HepG2 (cell line): ENCODE measurements at regions not wholly inside any gene's neighbourhood (a gene's known extent, or its start where the extent isn't known, plus 50 kb on each side); places are given as distances from the start of the nearest gene placed in this dataset.
A peak's percentile ranks its signal among the peaks of the same experiment; 100 is the strongest.

Source experiments
- BRD4 ChIP-seq: sonication (generic); formaldehyde crosslinking; IDR thresholded peaks from 2 replicates; pipeline ENCODE4 v1.4.0; 2020; ENCODE audit warnings: missing genetic modification reagents
- CAMTA2 ChIP-seq: sonication (generic); formaldehyde crosslinking; IDR thresholded peaks from 2 replicates; pipeline ENCODE4 v1.4.0; 2020; ENCODE audit warnings: mild to moderate bottlenecking, missing genetic modification reagents, borderline replicate concordance
- CBX5 ChIP-seq: sonication (generic); formaldehyde crosslinking; IDR thresholded peaks from 2 replicates; pipeline ENCODE4 v1.4.0; 2020; ENCODE audit warnings: missing genetic modification reagents, borderline replicate concordance
- ETV6 ChIP-seq: sonication (generic); formaldehyde crosslinking; conservative IDR thresholded peaks from 2 replicates; pipeline ENCODE4 v1.4.0; 2020; ENCODE audit warnings: missing genetic modification reagents
- GATA4 ChIP-seq: sonication (generic); IDR thresholded peaks from 2 replicates; pipeline ENCODE4 v1.6.1; 2016; ENCODE audit warnings: antibody characterized with exemption, low read depth, borderline replicate concordance
- GPBP1L1 ChIP-seq: sonication (generic); formaldehyde crosslinking; IDR thresholded peaks from 2 replicates; pipeline ENCODE4 v1.5.0; 2020; ENCODE audit warnings: mild to moderate bottlenecking, missing genetic modification reagents
- HOMEZ ChIP-seq: IDR thresholded peaks from 2 replicates; pipeline ENCODE4 v1.6.1; 2016; ENCODE audit warnings: low read depth
- KDM6A ChIP-seq: IDR thresholded peaks from 2 replicates; pipeline ENCODE4 v1.6.1; 2016; ENCODE audit warnings: low read depth
- MED13 ChIP-seq: sonication (generic); formaldehyde crosslinking; IDR thresholded peaks from 2 replicates; pipeline ENCODE4 v1.5.0; 2020; ENCODE audit warnings: missing genetic modification reagents
- MEIS1 ChIP-seq: sonication (generic); formaldehyde crosslinking; IDR thresholded peaks from 2 replicates; pipeline ENCODE4 v1.9.0; 2021; ENCODE audit warnings: mild to moderate bottlenecking, missing genetic modification reagents, moderate library complexity, borderline replicate concordance
- MIER2 ChIP-seq: IDR thresholded peaks from 2 replicates; pipeline ENCODE4 v1.6.1; 2016; ENCODE audit warnings: missing biosample characterization, missing genetic modification reagents
- MLLT10 ChIP-seq: sonication (generic); formaldehyde crosslinking; IDR thresholded peaks from 2 replicates; pipeline ENCODE4 v1.4.0; 2020; ENCODE audit warnings: missing genetic modification reagents
- NCOA1 ChIP-seq: sonication (generic); formaldehyde crosslinking; IDR thresholded peaks from 2 replicates; pipeline ENCODE4 v1.9.0; 2021; ENCODE audit warnings: missing genetic modification reagents
- NCOA2 ChIP-seq: sonication (generic); formaldehyde crosslinking; IDR thresholded peaks from 2 replicates; pipeline ENCODE4 v1.8.0; 2022; ENCODE audit warnings: inconsistent platforms
- POLR2A ChIP-seq, 2 experiments: IDR thresholded peaks; 2 replicates each; pipeline ENCODE4 v1.6.1; 2011; ENCODE audit warnings: low read depth in 2 of 2, low read length in 2 of 2, mild to moderate bottlenecking in 1 of 2, moderate library complexity in 1 of 2; ENCODE audit not compliant: insufficient read depth in 1 of 2
- SNAPC5 ChIP-seq: sonication (generic); formaldehyde crosslinking; IDR thresholded peaks from 2 replicates; pipeline ENCODE4 v1.8.1; 2023; ENCODE audit warnings: mild to moderate bottlenecking, missing genetic modification reagents, borderline replicate concordance
- SUZ12 ChIP-seq: fragments of 150-350 bp; IDR thresholded peaks from 2 replicates; pipeline ENCODE4 v1.6.1; 2014; ENCODE audit warnings: low read depth, low read length
- ZBTB7A ChIP-seq: sonication (generic); formaldehyde crosslinking; IDR thresholded peaks from 2 replicates; pipeline ENCODE4 v1.8.0; 2022; ENCODE audit warnings: mild to moderate bottlenecking, missing genetic modification reagents
- ZFP1 ChIP-seq: IDR thresholded peaks from 2 replicates; pipeline ENCODE4 v1.6.1; 2016
- ZFP82 ChIP-seq: sonication (generic); formaldehyde crosslinking; IDR thresholded peaks from 2 replicates; pipeline ENCODE4 v1.5.1; 2020; ENCODE audit warnings: mild to moderate bottlenecking, missing genetic modification reagents, borderline replicate concordance
- ZFP91 ChIP-seq: sonication (generic); formaldehyde crosslinking; IDR thresholded peaks from 2 replicates; pipeline ENCODE4 v1.9.0; 2022; ENCODE audit warnings: missing genetic modification reagents, mild to moderate bottlenecking, borderline replicate concordance
- ZNF33A ChIP-seq: sonication (generic); formaldehyde crosslinking; IDR thresholded peaks from 2 replicates; pipeline ENCODE4 v1.5.1; 2020; ENCODE audit warnings: missing genetic modification reagents, mild to moderate bottlenecking, moderate library complexity, borderline replicate concordance
- ZNF724P ChIP-seq: sonication (generic); formaldehyde crosslinking; IDR thresholded peaks from 2 replicates; pipeline ENCODE4 v1.8.0; 2022; ENCODE audit warnings: missing genetic modification reagents, borderline replicate concordance
- ZNF737 ChIP-seq: sonication (generic); formaldehyde crosslinking; IDR thresholded peaks from 2 replicates; pipeline ENCODE4 v1.5.0; 2020; ENCODE audit warnings: missing genetic modification reagents, mild to moderate bottlenecking, borderline replicate concordance
- ZNF772 ChIP-seq: sonication (generic); formaldehyde crosslinking; IDR thresholded peaks from 2 replicates; pipeline ENCODE4 v1.5.0; 2020; ENCODE audit warnings: mild to moderate bottlenecking, missing genetic modification reagents
- ZNF788 ChIP-seq: sonication (generic); formaldehyde crosslinking; IDR thresholded peaks from 2 replicates; pipeline ENCODE4 v1.5.0; 2020; ENCODE audit warnings: mild to moderate bottlenecking, missing genetic modification reagents, borderline replicate concordance
- ZSCAN30 ChIP-seq: sonication (generic); formaldehyde crosslinking; IDR thresholded peaks from 2 replicates; pipeline ENCODE4 v1.5.0; 2020; ENCODE audit warnings: mild to moderate bottlenecking, missing genetic modification reagents

DNA sequence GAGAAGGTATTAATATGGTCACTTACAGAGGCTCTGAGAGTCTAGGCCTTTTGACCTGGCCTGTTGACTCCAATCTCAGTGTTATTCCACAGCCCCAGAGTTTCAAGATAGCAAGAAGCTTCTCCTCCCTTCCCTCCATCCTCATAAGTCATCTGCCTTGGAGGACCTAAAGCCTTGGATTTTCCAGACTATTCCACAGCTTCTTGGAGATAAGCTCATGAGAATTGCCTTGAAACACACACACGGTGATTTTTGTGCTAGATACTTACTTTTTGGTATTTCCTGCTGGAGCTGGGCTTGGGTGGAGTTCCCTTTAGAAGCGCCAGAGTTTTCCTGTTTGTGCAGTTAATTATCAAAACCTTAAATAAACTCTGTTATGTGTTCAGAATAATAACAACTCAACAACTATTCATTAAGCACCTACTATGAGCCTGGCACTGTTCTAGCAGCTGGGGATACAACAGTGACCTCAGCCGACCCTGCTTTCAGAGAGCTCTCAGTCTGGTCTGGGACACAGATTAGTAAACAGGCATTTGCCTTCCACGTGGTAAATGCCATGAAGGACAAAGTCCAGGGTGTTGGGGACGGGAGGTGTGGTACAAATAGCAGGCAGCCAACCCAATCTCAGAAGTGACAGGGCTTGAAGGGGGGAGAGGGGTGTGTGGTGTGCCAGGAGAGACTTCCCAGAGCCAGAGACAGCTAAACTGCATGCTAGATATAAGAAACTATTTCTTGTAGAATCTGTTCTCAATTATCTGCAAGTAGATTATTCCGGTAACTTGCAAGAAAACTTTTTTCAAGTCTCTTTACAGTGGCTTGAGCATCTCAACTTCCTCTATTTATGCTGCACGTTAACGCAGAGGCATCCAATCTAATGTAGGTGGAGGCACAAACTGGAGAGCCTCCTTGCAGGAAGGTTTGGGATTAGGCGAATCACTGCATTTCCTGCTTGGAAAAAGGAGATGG lies 55.9 kb upstream of the KLF9 start (continued):
- TF ChIP-seq NCOA2 (CRISPR knock-in tag), result peak; percentile 94
- no peak for TF ChIP-seq ZFP82
- no peak for TF ChIP-seq ZSCAN30
- 0 out of 2 replicates have a peak, but pooled peaks have one; percentile 60 for TF ChIP-seq ZNF772 (CRISPR knock-in tag)
- TF ChIP-seq CAMTA2, result no peak
- no peak for TF ChIP-seq ZBTB7A (CRISPR knock-in tag)
- no peak for TF ChIP-seq SUZ12
- peak; percentile 82; the same call in 1 of the 2 replicates for TF ChIP-seq CBX5 (CRISPR knock-in tag)
- no peak for TF ChIP-seq GATA4
- TF ChIP-seq MED13 (CRISPR knock-in tag), result no peak
- TF ChIP-seq MEIS1 (CRISPR knock-in tag), result peak; percentile 74; the same call in 1 of the 2 replicates
- no peak for TF ChIP-seq SNAPC5 (CRISPR knock-in tag)
- no peak for TF ChIP-seq ETV6 (CRISPR knock-in tag)
- TF ChIP-seq ZNF788 (CRISPR knock-in tag), result peak; percentile 74; the same call in 1 of the 2 replicates
- 0 out of 2 replicates have a peak, but pooled peaks have one; percentile 60 for TF ChIP-seq ZFP1 (CRISPR knock-in tag)
- peak; percentile 97; the same call in 1 of the 2 replicates for TF ChIP-seq NCOA1 (CRISPR knock-in tag)
- no peak for TF ChIP-seq BRD4 (CRISPR knock-in tag)
- 0 out of 2 replicates have a peak, but pooled peaks have one; percentile 39 for TF ChIP-seq ZNF724P (CRISPR knock-in tag)
- peak; percentile 86 for TF ChIP-seq KDM6A (CRISPR knock-in tag)
- TF ChIP-seq ZFP91, result peak; percentile 18; the same call in 1 of the 2 replicates
- no peak for TF ChIP-seq ZNF33A (CRISPR knock-in tag)
- TF ChIP-seq POLR2A (IDR thresholded peaks at IDR 0.05; ENCODE audit: insufficient read depth in 1 of 2, low read depth in 2 of 2, low read length in 2 of 2), result 0 out of 4 replicates have a peak, but pooled peaks of 1 of the 2 experiments have one; percentile 19
- peak; percentile 55; the same call in 1 of the 2 replicates for TF ChIP-seq MIER2
- TF ChIP-seq MLLT10 (CRISPR knock-in tag), result no peak
- no peak for TF ChIP-seq ZNF737 (CRISPR knock-in tag)
- TF ChIP-seq HOMEZ (CRISPR knock-in tag), result peak; percentile 72; the same call in 1 of the 2 replicates
- TF ChIP-seq GPBP1L1 (CRISPR knock-in tag), result no peak
